GM12878 (cell line): ENCODE measurements at regions not wholly inside any gene's neighbourhood (a gene's known extent, or its start where the extent isn't known, plus 50 kb on each side); places are given as distances from the start of the nearest gene placed in this dataset.

Source experiments
- ATAC-seq: fragments of 200-7000 bp; cut with Tn5 transposase; 3 replicates; pipeline ENCODE4 v1.9.1; 2020; ENCODE audit warnings: mild to moderate bottlenecking, moderate library complexity
- BruUV-seq: library from RNA; stranded (reverse); fragments of 400-500 nt; replicated peaks from 2 replicates; lab custom pipeline; 2021; lab: Mats Ljungman, UMichigan
- CTCF ChIA-PET: fragments of 300-600 bp; sonication (Branson Sonifier 250); formaldehyde crosslinking; extraction: SDS; loops from one replicate; lab custom pipeline; 2021; ENCODE audit warnings: inconsistent platforms; lab: Yijun Ruan, JAX
- POLR2A ChIA-PET: fragments of 350-600 bp; formaldehyde crosslinking; extraction: SDS; loops from one replicate; lab custom pipeline; 2021; ENCODE audit warnings: inconsistent platforms; lab: Charles Lee
- RAD21 ChIA-PET: fragments of 300-600 bp; sonication (Branson Sonifier 250); formaldehyde crosslinking; loops from one replicate; lab custom pipeline; 2023; ENCODE audit warnings: antibody characterized with exemption; ENCODE audit not compliant: unreplicated experiment; lab: Charles Lee
- SMC1A ChIA-PET: fragments of 300-600 bp; sonication (Branson Sonifier 250); formaldehyde crosslinking; loops from one replicate; lab custom pipeline; 2023; ENCODE audit not compliant: unreplicated experiment, uncharacterized antibody; lab: Charles Lee
- DNase-seq: peaks from one replicate; pipeline ENCODE4 v3.0.0-alpha.2; 2011; ENCODE audit warnings: low read depth, low spot score
- FAIRE-seq: peaks from 3 replicates; lab custom pipeline; 2011; peaks lifted over from hg19 to GRCh38; lab: Jason Lieb, UNC
- H2AFZ ChIP-seq: 2 replicates; pipeline ENCODE4 v1.6.0; 2011; ENCODE audit warnings: low read depth, low read length, control low read depth; ENCODE audit not compliant: control insufficient read depth
- H3K27ac ChIP-seq: 2 replicates; pipeline ENCODE4 v1.5.1; 2011; ENCODE audit warnings: control low read depth; ENCODE audit not compliant: control insufficient read depth, insufficient read depth
- H3K27me3 ChIP-seq, 2 experiments: replicated peaks in 1 of 2; 2 replicates each; pipeline versions ENCODE4 v1.6.0 to v1.6.1; 2011; ENCODE audit warnings: low read length in 1 of 2; ENCODE audit not compliant: control insufficient read depth in 2 of 2, insufficient read depth in 2 of 2
- H3K36me3 ChIP-seq, 2 experiments: 2 replicates each; pipeline ENCODE4 v1.5.1; 2011; ENCODE audit warnings: low read length in 1 of 2; ENCODE audit not compliant: control insufficient read depth in 2 of 2, insufficient read depth in 2 of 2
- H3K4me1 ChIP-seq: 2 replicates; pipeline ENCODE4 v1.6.1; 2011; ENCODE audit warnings: mild to moderate bottlenecking, low read length, moderate library complexity, mixed read lengths; ENCODE audit not compliant: control insufficient read depth, insufficient read depth
- H3K4me2 ChIP-seq: 2 replicates; pipeline ENCODE4 v1.6.0; 2011; ENCODE audit warnings: control low read depth; ENCODE audit not compliant: control insufficient read depth, insufficient read depth
- H3K4me3 ChIP-seq: fragments of 200-600 bp; sonication (generic); 2 replicates; pipeline ENCODE4 v1.5.1; 2016
- H3K79me2 ChIP-seq: 2 replicates; pipeline ENCODE4 v1.6.0; 2011; ENCODE audit warnings: low read length; ENCODE audit not compliant: control insufficient read depth, insufficient read depth
- H3K9ac ChIP-seq: 2 replicates; pipeline ENCODE4 v1.8.0; 2011; ENCODE audit warnings: low read length, control low read depth, mixed read lengths; ENCODE audit not compliant: control insufficient read depth, insufficient read depth
- H3K9me3 ChIP-seq: replicated peaks from 3 replicates; pipeline ENCODE4 v1.5.1; 2011; ENCODE audit warnings: mild to moderate bottlenecking, low read length; ENCODE audit not compliant: control insufficient read depth, insufficient read depth
- H4K20me1 ChIP-seq: 2 replicates; pipeline ENCODE4 v1.6.0; 2011; ENCODE audit not compliant: control insufficient read depth, insufficient read depth
- BCL11A ChIP-seq: IDR thresholded peaks from 2 replicates; pipeline ENCODE4 v1.6.1; 2011; ENCODE audit warnings: low read depth, low read length
- ETV6 ChIP-seq, 2 experiments: fragments of 450-650 bp in 1 of 2; IDR thresholded peaks in 1 of 2; conservative IDR thresholded peaks in 1 of 2; 2 replicates each; pipeline ENCODE4 v1.6.1; 2014; ENCODE audit warnings: antibody characterized with exemption in 1 of 2, borderline replicate concordance in 1 of 2, low read depth in 1 of 2, mild to moderate bottlenecking in 1 of 2, moderate library complexity in 1 of 2
- IRF5 ChIP-seq: fragments of 450-650 bp; IDR thresholded peaks from 2 replicates; pipeline ENCODE4 v1.6.1; 2017; ENCODE audit warnings: borderline replicate concordance
- PAX5 ChIP-seq: IDR thresholded peaks from 2 replicates; pipeline ENCODE4 v1.6.1; 2011; ENCODE audit warnings: low read depth, low read length, borderline replicate concordance
- PRDM15 ChIP-seq: fragments of 450-650 bp; formaldehyde crosslinking; IDR thresholded peaks from 2 replicates; pipeline ENCODE4 v1.4.0; 2020; ENCODE audit warnings: mild to moderate bottlenecking, moderate library complexity
- SMAD1 ChIP-seq: fragments of 450-650 bp; IDR thresholded peaks from 2 replicates; pipeline ENCODE4 v1.6.1; 2018; ENCODE audit warnings: mild to moderate bottlenecking, low read depth; ENCODE audit not compliant: partially characterized antibody
- SUPT20H ChIP-seq: IDR thresholded peaks from 2 replicates; pipeline ENCODE4 v1.6.1; 2011; ENCODE audit warnings: low read depth, mild to moderate bottlenecking, low read length, moderate library complexity, borderline replicate concordance; ENCODE audit not compliant: control insufficient read depth
- WGBS: methylation state at CpG from one replicate; pipeline ENCODE4 v1.1.6; 2016; ENCODE audit warnings: low lambda C conversion rate; ENCODE audit not compliant: insufficient replicate concordance, insufficient coverage; ENCODE audit errors: missing lambda C conversion rate; 5-methylcytosine and 5-hydroxymethylcytosine counted together
- in situ Hi-C: fragments of 300-500 bp; cut with MboI; formaldehyde crosslinking; loops from 9 replicates; pipeline ENCODE4 v1.14.3; 2018; ENCODE audit warnings: mixed read lengths
- intact Hi-C: fragments of 100-400 bp; cut with micrococcal nuclease; formaldehyde crosslinking; loops from one replicate; pipeline ENCODE4 v1.14.2; 2022; ENCODE audit not compliant: unreplicated experiment

DNA sequence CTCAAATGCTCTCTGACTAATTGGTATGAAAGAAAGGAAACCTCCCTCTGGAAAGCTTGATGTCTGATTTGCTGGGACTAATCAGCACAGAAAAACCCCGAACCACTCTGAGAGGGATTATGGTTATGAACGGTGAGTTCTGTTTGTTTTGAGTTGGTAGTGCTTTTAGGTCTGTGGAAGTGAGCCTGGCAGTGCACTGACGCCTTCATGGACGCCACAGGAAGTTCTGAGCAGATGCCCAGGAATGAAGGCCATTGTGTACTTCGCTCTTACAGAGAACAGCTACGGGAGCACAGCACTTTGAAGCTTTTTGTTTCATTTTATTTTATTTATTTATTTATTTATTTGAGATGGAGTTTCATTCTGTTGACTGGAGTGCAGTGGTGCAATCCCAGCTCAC lies 754.1 kb downstream of the QKI start:
- H3K9me3 ChIP-seq, result no peaks in the 10 kb centered on the region
- H3K4me3 ChIP-seq, result no peak overlapping the region
- no TSS peak for BruUV-seq
- H3K36me3 ChIP-seq, result no peaks in the 10 kb centered on the region
- no peaks in the 10 kb centered on the region for H3K4me1 ChIP-seq
- in situ Hi-C loops (no loop called here), intact Hi-C loops (no loop called here)
- no peak overlapping the region for H2AFZ ChIP-seq
- no peak for ATAC-seq
- FAIRE-seq, result no peak
- 21% methylated on average over 6 of the region's 6 CpGs for WGBS
- H3K4me2 ChIP-seq, result no peak overlapping the region
- ChIA-PET POLR2A (no interaction called here), SMC1A (no interaction called here), RAD21 (no interaction called here), CTCF (no interaction called here)
- no peaks in the 10 kb centered on the region for H4K20me1 ChIP-seq
- H3K27me3 ChIP-seq, result no peaks in the 10 kb centered on the region
- no peak for TF ChIP-seq IRF5
- DNase-seq, result no peak
- no peak overlapping the region for H3K9ac ChIP-seq
- H3K27ac ChIP-seq, result no peak overlapping the region
- H3K79me2 ChIP-seq, result no peaks in the 10 kb centered on the region

DNA sequence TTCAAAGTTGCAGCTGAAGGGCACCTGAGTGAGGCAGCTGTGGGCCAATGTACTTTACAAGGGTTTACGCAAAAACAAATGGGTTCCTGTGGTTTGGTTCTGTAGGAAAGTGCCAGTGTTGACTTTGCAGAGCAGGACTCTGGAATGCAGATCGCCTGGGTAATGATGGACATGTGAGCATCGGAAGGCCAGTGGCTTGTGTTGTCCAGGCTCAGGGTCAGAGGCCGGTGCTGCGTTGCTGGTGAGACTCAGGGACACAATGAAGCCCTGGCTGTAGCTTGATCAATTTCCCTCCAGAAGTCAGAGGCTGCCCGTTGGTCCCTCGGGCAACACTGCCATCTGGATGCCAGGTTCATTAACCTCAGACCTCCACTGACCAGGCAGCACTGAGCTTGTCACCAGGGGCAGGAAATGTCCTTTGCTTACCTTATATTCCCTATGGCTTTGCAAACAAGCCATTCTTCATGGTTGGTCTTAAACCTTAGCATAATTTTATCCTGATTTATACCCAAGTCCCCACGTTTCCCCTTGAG lies 753.4 kb downstream of the QKI start:
- no peak for TF ChIP-seq PAX5
- no peak for TF ChIP-seq SMAD1
- no peak for TF ChIP-seq BCL11A
- TF ChIP-seq SUPT20H, result no peak
- no peak for TF ChIP-seq ETV6 (conservative IDR thresholded peaks at IDR 0.05 in 1 of 2, IDR thresholded peaks at IDR 0.05 in 1 of 2; ENCODE audit: borderline replicate concordance in 1 of 2, low read depth in 1 of 2)
- no peak for TF ChIP-seq PRDM15 (CRISPR knock-in tag)
- ChIA-PET SMC1A (no interaction called here), POLR2A (no interaction called here), CTCF (no interaction called here), RAD21 (no interaction called here)
- Histone ChIP-seq H3K4me1 (no peaks in the 10 kb centered on the region), H3K79me2 (no peaks in the 10 kb centered on the region), H3K9ac (no peak overlapping the region), H3K36me3 (no peaks in the 10 kb centered on the region), H3K4me2 (no peak overlapping the region), H3K27ac (no peak overlapping the region), H4K20me1 (no peaks in the 10 kb centered on the region), H3K9me3 (no peaks in the 10 kb centered on the region), H3K27me3 (no peaks in the 10 kb centered on the region), H3K4me3 (no peak overlapping the region), H2AFZ (no peak overlapping the region)
- in situ Hi-C loops (no loop called here), intact Hi-C loops (no loop called here)
- 34% methylated on average over 8 of the region's 8 CpGs for WGBS
- no peak for DNase-seq
- FAIRE-seq, result no peak
- ATAC-seq, result no peak
- no TSS peak for BruUV-seq
